H1 (cell line): ENCODE measurements at regions not wholly inside any gene's neighbourhood (a gene's known extent, or its start where the extent isn't known, plus 50 kb on each side); places are given as distances from the start of the nearest gene placed in this dataset.

Experiments
- CTCF ChIA-PET: fragments of 300-600 bp; sonication (Branson Sonifier 250); formaldehyde crosslinking; loops from one replicate; lab custom pipeline; 2021; ENCODE audit not compliant: partially characterized antibody; lab: Charles Lee
- POLR2A ChIA-PET: fragments of 300-600 bp; sonication (Branson Sonifier 250); formaldehyde crosslinking; loops from one replicate; lab custom pipeline; 2021; ENCODE audit warnings: inconsistent platforms; ENCODE audit not compliant: partially characterized antibody; lab: Charles Lee
- DNase-seq, 2 experiments: peaks; one replicate each; pipeline versions ENCODE4 v3.0.0 to v3.0.0-alpha.2; 2010 to 2022; ENCODE audit warnings: low spot score in 2 of 2, low read depth in 1 of 2, mixed read lengths in 1 of 2
- FAIRE-seq: peaks from 2 replicates; lab custom pipeline; 2011; peaks lifted over from hg19 to GRCh38; lab: Jason Lieb, UNC
- H2AFZ ChIP-seq: 2 replicates; pipeline ENCODE4 v1.8.1; 2012; ENCODE audit warnings: low read length, inconsistent platforms
- H2AK5ac ChIP-seq: 2 replicates; pipeline ENCODE4 v1.6.1; 2013; ENCODE audit warnings: low read depth, low read length
- H2BK120ac ChIP-seq: replicated peaks from 2 replicates; pipeline ENCODE3; 2013; ENCODE audit warnings: low read depth, low read length, inconsistent platforms
- H2BK12ac ChIP-seq: 2 replicates; pipeline ENCODE4 v1.6.1; 2013; ENCODE audit warnings: low read depth, low read length
- H2BK15ac ChIP-seq: 2 replicates; pipeline ENCODE4 v1.6.1; 2013; ENCODE audit warnings: low read length
- H2BK20ac ChIP-seq: 2 replicates; pipeline ENCODE4 v1.6.1; 2013; ENCODE audit warnings: low read length
- H2BK5ac ChIP-seq: 2 replicates; pipeline ENCODE4 v1.6.1; 2013; ENCODE audit warnings: low read depth, low read length
- H3K14ac ChIP-seq: 2 replicates; pipeline ENCODE4 v1.6.1; 2013; ENCODE audit warnings: inconsistent platforms; ENCODE audit not compliant: insufficient read length
- H3K18ac ChIP-seq: 2 replicates; pipeline ENCODE4 v1.6.1; 2013; ENCODE audit warnings: low read length; ENCODE audit errors: extremely low read depth
- H3K23ac ChIP-seq: 2 replicates; pipeline ENCODE4 v1.6.1; 2013; ENCODE audit warnings: inconsistent platforms; ENCODE audit not compliant: insufficient read length
- H3K23me2 ChIP-seq: 2 replicates; pipeline ENCODE4 v1.6.1; 2013; ENCODE audit warnings: low read depth, low read length
- H3K27ac ChIP-seq: 2 replicates; pipeline ENCODE4 v1.6.1; 2011; ENCODE audit warnings: low read depth, low read length, inconsistent platforms
- H3K27me3 ChIP-seq, 4 experiments: replicated peaks in 1 of 4; 1 replicate in 1 of 4; 2 replicates in 3 of 4; pipeline versions ENCODE4 v1.6.1 to v1.8.1; 2011 to 2013; ENCODE audit warnings: low read length in 3 of 4, mild to moderate bottlenecking in 3 of 4, inconsistent platforms in 2 of 4, mixed read lengths in 2 of 4, moderate library complexity in 1 of 4; ENCODE audit not compliant: control insufficient read depth in 3 of 4, insufficient read depth in 3 of 4; ENCODE audit errors: extremely low read depth in 1 of 4
- H3K36me3 ChIP-seq, 4 experiments: 2 replicates each; pipeline versions ENCODE4 v1.6.1 to v1.8.1; 2011 to 2013; ENCODE audit warnings: mild to moderate bottlenecking in 4 of 4, low read length in 3 of 4, moderate library complexity in 2 of 4, control low read depth in 1 of 4, inconsistent platforms in 1 of 4; ENCODE audit not compliant: insufficient read depth in 4 of 4, control insufficient read depth in 2 of 4
- H3K4ac ChIP-seq: replicated peaks from 2 replicates; pipeline ENCODE3; 2013; ENCODE audit warnings: low read length, low read depth, mixed read lengths, inconsistent platforms; ENCODE audit not compliant: insufficient read length
- H3K4me1 ChIP-seq, 4 experiments: replicated peaks in 1 of 4; 1 replicate in 1 of 4; 2 replicates in 3 of 4; pipeline versions ENCODE4 v1.6.1 to v1.8.1; 2011 to 2013; ENCODE audit warnings: low read length in 3 of 4, inconsistent platforms in 2 of 4, mixed read lengths in 1 of 4; ENCODE audit not compliant: insufficient read depth in 4 of 4, control insufficient read depth in 3 of 4
- H3K4me2 ChIP-seq, 2 experiments: 2 replicates each; pipeline versions ENCODE4 v1.6.1 to v1.8.1; 2011 to 2013; ENCODE audit warnings: low read depth in 2 of 2, low read length in 2 of 2, control low read depth in 1 of 2, inconsistent platforms in 1 of 2, mild to moderate bottlenecking in 1 of 2; ENCODE audit not compliant: insufficient read depth in 1 of 2
- H3K4me3 ChIP-seq, 4 experiments: fragments of 200-600, 300-600 bp in 1 of 4; sonication (generic), shearing (Covaris generic), sonication (Bioruptor Twin) in 1 of 4; 2 replicates each; pipeline versions ENCODE4 v1.5.1 to v1.8.1; 2011 to 2016; ENCODE audit warnings: low read length in 4 of 4, low read depth in 3 of 4, control low read depth in 2 of 4, inconsistent platforms in 2 of 4, mild to moderate bottlenecking in 2 of 4, mixed read lengths in 1 of 4, moderate library complexity in 1 of 4; ENCODE audit not compliant: insufficient read depth in 2 of 4; ENCODE audit errors: extremely low read depth in 1 of 4
- H3K56ac ChIP-seq: replicated peaks from 2 replicates; pipeline ENCODE3; 2013; ENCODE audit warnings: low read depth, mild to moderate bottlenecking, mixed read lengths, low read length, inconsistent platforms; ENCODE audit not compliant: insufficient read length
- H3K79me1 ChIP-seq: 2 replicates; pipeline ENCODE4 v1.6.1; 2013; ENCODE audit warnings: low read depth, low read length, control low read depth
- H3K79me2 ChIP-seq, 2 experiments: 2 replicates each; pipeline versions ENCODE4 v1.6.1 to v1.8.1; 2012 to 2013; ENCODE audit warnings: low read length in 2 of 2, mild to moderate bottlenecking in 2 of 2, inconsistent platforms in 1 of 2; ENCODE audit not compliant: insufficient read depth in 2 of 2, control insufficient read depth in 1 of 2
- H3K9ac ChIP-seq, 4 experiments: replicated peaks in 1 of 4; 1 replicate in 1 of 4; 2 replicates in 3 of 4; pipeline versions ENCODE4 v1.6.1 to v1.8.1; 2011 to 2013; ENCODE audit warnings: low read depth in 3 of 4, low read length in 3 of 4, control low read depth in 2 of 4, mild to moderate bottlenecking in 2 of 4, moderate library complexity in 2 of 4, inconsistent platforms in 1 of 4; ENCODE audit errors: extremely low read depth in 1 of 4
- H3K9me3 ChIP-seq, 2 experiments: 2 replicates each; pipeline versions ENCODE4 v1.6.1 to v1.8.1; 2012 to 2013; ENCODE audit warnings: mild to moderate bottlenecking in 2 of 2, moderate library complexity in 2 of 2, control low read depth in 1 of 2, inconsistent platforms in 1 of 2, low read depth in 1 of 2, low read length in 1 of 2, mixed read lengths in 1 of 2; ENCODE audit not compliant: insufficient read depth in 2 of 2
- H4K20me1 ChIP-seq, 2 experiments: replicated peaks in 1 of 2; 2 replicates each; pipeline versions ENCODE3 to v1.8.1; 2011 to 2013; ENCODE audit warnings: inconsistent platforms in 2 of 2, low read length in 2 of 2, mild to moderate bottlenecking in 1 of 2; ENCODE audit not compliant: insufficient read depth in 2 of 2, control insufficient read depth in 1 of 2
- H4K5ac ChIP-seq: 2 replicates; pipeline ENCODE4 v1.6.1; 2013; ENCODE audit warnings: low read length, low read depth, mixed read lengths, inconsistent platforms; ENCODE audit not compliant: insufficient read length
- H4K8ac ChIP-seq: 2 replicates; pipeline ENCODE4 v1.8.0; 2013; ENCODE audit warnings: mild to moderate bottlenecking, moderate library complexity, low read length, inconsistent platforms; ENCODE audit not compliant: insufficient read depth; ENCODE audit errors: extremely low read depth
- H4K91ac ChIP-seq: replicated peaks from 2 replicates; pipeline ENCODE3; 2013; ENCODE audit warnings: low read length, mixed read lengths, inconsistent platforms; ENCODE audit not compliant: insufficient read length
- CREB1 ChIP-seq: IDR thresholded peaks from 2 replicates; pipeline ENCODE4 v1.6.1; 2012; ENCODE audit warnings: inconsistent platforms
- CTCF ChIP-seq, 3 experiments: IDR thresholded peaks; 1 replicate in 2 of 3; 2 replicates in 1 of 3; pipeline versions ENCODE4 v1.5.1 to v1.6.1; 2011; ENCODE audit warnings: low read length in 3 of 3, mild to moderate bottlenecking in 3 of 3, inconsistent platforms in 2 of 3, low read depth in 1 of 3, moderate library complexity in 1 of 3; ENCODE audit not compliant: insufficient read depth in 1 of 3; ENCODE audit errors: control extremely low read depth in 1 of 3
- JUND ChIP-seq: IDR thresholded peaks from 2 replicates; pipeline ENCODE4 v1.6.1; 2011; ENCODE audit warnings: mild to moderate bottlenecking, improper control_type of control experiment, low read length
- KDM4A ChIP-seq: IDR thresholded peaks from one replicate; pipeline ENCODE4 v1.7.1; 2012; ENCODE audit warnings: low read depth, mild to moderate bottlenecking, moderate library complexity, low read length, inconsistent platforms; ENCODE audit not compliant: severe bottlenecking
- RAD21 ChIP-seq, 2 experiments: IDR thresholded peaks in 1 of 2; conservative IDR thresholded peaks in 1 of 2; 2 replicates each; pipeline ENCODE4 v1.6.1; 2011; ENCODE audit warnings: low read depth in 2 of 2, low read length in 2 of 2, improper control_type of control experiment in 1 of 2, inconsistent platforms in 1 of 2, mild to moderate bottlenecking in 1 of 2, moderate library complexity in 1 of 2
- WGBS, 2 experiments: shearing (Covaris generic) in 1 of 2; methylation state at CpG; one replicate each; pipeline versions ENCODE4 v1.1.6 to v1.1.7; 2013 to 2015; ENCODE audit warnings: low lambda C conversion rate in 2 of 2, mixed read lengths in 2 of 2, inconsistent platforms in 1 of 2, low coverage in 1 of 2, missing lambda C conversion rate in 1 of 2; ENCODE audit not compliant: insufficient replicate concordance in 2 of 2, insufficient coverage in 1 of 2, insufficient read length in 1 of 2; ENCODE audit errors: extremely low coverage in 1 of 2, missing lambda C conversion rate in 1 of 2; 5-methylcytosine and 5-hydroxymethylcytosine counted together

DNA sequence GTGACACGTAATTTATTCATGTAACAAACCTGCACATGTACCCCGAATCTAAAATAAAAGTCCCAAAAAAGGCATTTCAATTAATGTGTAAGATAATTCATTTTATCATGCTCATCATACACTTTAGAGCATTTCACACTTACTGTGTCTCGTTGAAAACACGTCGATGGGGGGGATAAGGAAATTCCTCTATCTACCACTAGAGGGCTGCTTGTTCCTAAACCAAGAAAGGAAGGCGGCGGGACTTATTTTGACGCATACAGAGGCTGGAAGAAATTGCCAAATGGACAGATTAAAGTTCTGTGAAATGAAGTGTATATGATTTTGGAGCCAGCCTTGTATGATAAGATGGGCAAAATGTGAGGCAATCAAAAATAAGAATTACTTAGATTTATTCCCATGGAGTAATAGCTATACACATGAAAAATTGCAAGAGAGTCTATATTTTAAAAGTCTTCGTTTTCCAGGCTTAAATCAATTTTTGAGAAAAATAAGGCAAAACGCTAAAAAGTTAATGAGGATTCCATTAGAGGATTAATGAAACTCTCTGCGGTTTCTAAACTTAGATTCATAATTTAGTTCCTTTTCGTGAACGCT is 346.8 kb downstream of the CNTN3 start:
- no peak overlapping the region for H2BK120ac ChIP-seq
- no peak overlapping the region for H3K4ac ChIP-seq
- no peak overlapping the region for H2BK20ac ChIP-seq
- CTCF ChIA-PET: interaction anchor here (0.7 to 2.3 kb wide), 30 partner anchors 9 to 733 kb away, joined by 3 to 8 read pairs (median 3); no protein-coding TSS in a partner anchor
- peak in 1 of 2 experiments; percentile 21 for DNase-seq
- peak; percentile 92 for FAIRE-seq
- no peak overlapping the region for H3K4me3 ChIP-seq
- H3K36me3 ChIP-seq: no peaks in the 10 kb centered on the region
- H2AK5ac ChIP-seq: no peak overlapping the region
- TF ChIP-seq RAD21 (IDR thresholded peaks at IDR 0.05 in 1 of 2, conservative IDR thresholded peaks at IDR 0.05 in 1 of 2; ENCODE audit: low read depth in 2 of 2, low read length in 2 of 2) (peak; percentile 77), CREB1 (peak; percentile 44; the same call in 1 of the 2 replicates), CTCF (IDR thresholded peaks at IDR 0.05; ENCODE audit: control extremely low read depth in 1 of 3, insufficient read depth in 1 of 3, low read depth in 1 of 3, low read length in 3 of 3) (peak in 2 of 3 experiments; percentile 65 to 77; a peak in 3 of 4 replicates), KDM4A (no peak), JUND (peak; percentile 21; the same call in 1 of the 2 replicates)
- no peak overlapping the region for H3K4me2 ChIP-seq
- H3K9ac ChIP-seq: no peak overlapping the region
- no peak overlapping the region for H3K14ac ChIP-seq
- no peaks in the 10 kb centered on the region for H3K4me1 ChIP-seq
- POLR2A ChIA-PET: no interaction called here
- H4K5ac ChIP-seq: no peak overlapping the region
- no peak overlapping the region for H2BK15ac ChIP-seq
- no peaks in the 10 kb centered on the region for H3K27me3 ChIP-seq
- H2BK5ac ChIP-seq: no peak overlapping the region
- H3K23ac ChIP-seq: no peak overlapping the region
- H3K27ac ChIP-seq: no peak overlapping the region
- H4K20me1 ChIP-seq: peaks cover 0 to 1% of the 10 kb centered on the region in 2 experiments
- no peaks in the 10 kb centered on the region for H3K79me1 ChIP-seq
- no peak overlapping the region for H3K56ac ChIP-seq
- no peak overlapping the region for H4K91ac ChIP-seq
- H2BK12ac ChIP-seq: no peak overlapping the region
- no peak overlapping the region for H3K18ac ChIP-seq
- H3K79me2 ChIP-seq: no peaks in the 10 kb centered on the region
- H3K9me3 ChIP-seq: no peaks in the 10 kb centered on the region
- 47% methylated on average over 13 of the region's 13 CpGs; no CpG with 5 or more reads in 1 of the 2 experiments for WGBS, 2 experiments
- 0 out of 2 replicates have a peak overlapping the region, but pooled peaks have one; percentile 59 for H2AFZ ChIP-seq
- no peak overlapping the region for H4K8ac ChIP-seq
- H3K23me2 ChIP-seq: no peaks in the 10 kb centered on the region
